ENCODE measurements at regions not wholly inside any gene's neighbourhood (a gene's known extent, or its start where the extent isn't known, plus 50 kb on each side); places are given as distances from the start of the nearest gene placed in this dataset.

DNA sequence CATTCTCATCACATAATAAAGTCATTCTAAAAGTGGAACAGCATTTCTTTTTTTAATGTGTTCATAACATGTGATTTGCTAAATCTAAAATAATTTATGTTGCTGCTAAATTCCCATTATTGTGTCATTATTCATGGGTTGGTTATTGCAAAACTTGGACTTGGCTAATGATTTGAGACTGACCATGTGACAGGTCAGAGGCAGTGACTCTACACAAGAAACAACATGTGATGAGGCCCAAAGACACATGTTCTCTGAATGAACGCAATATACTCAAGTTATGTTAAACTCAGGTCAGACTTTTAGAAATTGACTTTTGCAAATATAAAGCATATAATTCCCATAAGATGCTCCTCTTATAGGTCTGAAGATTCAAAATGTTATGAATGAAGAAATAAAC lies 566.1 kb downstream of the TBL1XR1 start:
- TF ChIP-seq, protein P1, sequence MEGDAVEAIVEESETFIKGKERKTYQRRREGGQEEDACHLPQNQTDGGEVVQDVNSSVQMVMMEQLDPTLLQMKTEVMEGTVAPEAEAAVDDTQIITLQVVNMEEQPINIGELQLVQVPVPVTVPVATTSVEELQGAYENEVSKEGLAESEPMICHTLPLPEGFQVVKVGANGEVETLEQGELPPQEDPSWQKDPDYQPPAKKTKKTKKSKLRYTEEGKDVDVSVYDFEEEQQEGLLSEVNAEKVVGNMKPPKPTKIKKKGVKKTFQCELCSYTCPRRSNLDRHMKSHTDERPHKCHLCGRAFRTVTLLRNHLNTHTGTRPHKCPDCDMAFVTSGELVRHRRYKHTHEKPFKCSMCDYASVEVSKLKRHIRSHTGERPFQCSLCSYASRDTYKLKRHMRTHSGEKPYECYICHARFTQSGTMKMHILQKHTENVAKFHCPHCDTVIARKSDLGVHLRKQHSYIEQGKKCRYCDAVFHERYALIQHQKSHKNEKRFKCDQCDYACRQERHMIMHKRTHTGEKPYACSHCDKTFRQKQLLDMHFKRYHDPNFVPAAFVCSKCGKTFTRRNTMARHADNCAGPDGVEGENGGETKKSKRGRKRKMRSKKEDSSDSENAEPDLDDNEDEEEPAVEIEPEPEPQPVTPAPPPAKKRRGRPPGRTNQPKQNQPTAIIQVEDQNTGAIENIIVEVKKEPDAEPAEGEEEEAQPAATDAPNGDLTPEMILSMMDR (IDR thresholded peaks at IDR 0.05; ENCODE audit: insufficient read depth, low read depth, low read length), result no peak
- no peak for TF ChIP-seq EZH2 (IDR thresholded peaks at IDR 0.05; ENCODE audit: insufficient read depth, low read length)

All from astrocyte (in vitro differentiated cells and primary cell).